Keratinocyte (primary cell): ENCODE measurements at regions not wholly inside any gene's neighbourhood (a gene's known extent, or its start where the extent isn't known, plus 50 kb on each side); places are given as distances from the start of the nearest gene placed in this dataset.

Experiments used
- DNase-seq: peaks from one replicate; pipeline ENCODE4 v3.0.0-alpha.2; 2011; ENCODE audit warnings: low read depth, missing footprints, low spot score
- FAIRE-seq: peaks from 2 replicates; lab custom pipeline; 2011; peaks lifted over from hg19 to GRCh38; lab: Jason Lieb, UNC
- H2AFZ ChIP-seq: 2 replicates; pipeline ENCODE4 v1.6.0; 2012; ENCODE audit warnings: low read length, control low read depth, inconsistent platforms; ENCODE audit not compliant: control insufficient read depth
- H3K27ac ChIP-seq: 2 replicates; pipeline ENCODE4 v1.5.1; 2011; ENCODE audit warnings: low read length; ENCODE audit not compliant: control insufficient read depth, insufficient read depth
- H3K27me3 ChIP-seq: 3 replicates; pipeline ENCODE4 v1.6.0; 2011; ENCODE audit warnings: low read length; ENCODE audit not compliant: control insufficient read depth, insufficient read depth; ENCODE audit errors: extremely low read depth
- H3K36me3 ChIP-seq, 2 experiments: 2 replicates in 1 of 2; 3 replicates in 1 of 2; pipeline ENCODE4 v1.5.1; 2011; ENCODE audit warnings: low read length in 2 of 2, mild to moderate bottlenecking in 1 of 2; ENCODE audit not compliant: control insufficient read depth in 2 of 2, insufficient read depth in 2 of 2; ENCODE audit errors: extremely low read depth in 1 of 2
- H3K4me1 ChIP-seq: 3 replicates; pipeline ENCODE4 v1.5.1; 2011; ENCODE audit warnings: low read length; ENCODE audit not compliant: control insufficient read depth, insufficient read depth; ENCODE audit errors: extremely low read depth
- H3K4me2 ChIP-seq: 3 replicates; pipeline ENCODE4 v1.6.0; 2011; ENCODE audit warnings: low read depth, low read length; ENCODE audit not compliant: control insufficient read depth, insufficient read depth; ENCODE audit errors: extremely low read depth
- H3K4me3 ChIP-seq, 3 experiments: fragments of 200-600 bp in 1 of 3; sonication (generic) in 1 of 3; 2 replicates in 2 of 3; 3 replicates in 1 of 3; pipeline ENCODE4 v1.5.1; 2011 to 2016; ENCODE audit warnings: low read length in 3 of 3, mild to moderate bottlenecking in 3 of 3, control low read depth in 2 of 3, inconsistent platforms in 1 of 3, low read depth in 1 of 3, mixed read lengths in 1 of 3, mixed run types in 1 of 3, moderate library complexity in 1 of 3; ENCODE audit not compliant: control insufficient read depth in 2 of 3, insufficient read depth in 2 of 3; ENCODE audit errors: extremely low read depth in 1 of 3
- H3K79me2 ChIP-seq: 2 replicates; pipeline ENCODE4 v1.6.0; 2012; ENCODE audit warnings: low read length; ENCODE audit not compliant: control insufficient read depth, insufficient read depth
- H3K9ac ChIP-seq: 3 replicates; pipeline ENCODE4 v1.6.0; 2011; ENCODE audit warnings: low read length; ENCODE audit not compliant: control insufficient read depth, insufficient read depth; ENCODE audit errors: extremely low read depth
- H3K9me1 ChIP-seq: 3 replicates; pipeline ENCODE4 v1.6.0; 2011; ENCODE audit warnings: low read length; ENCODE audit not compliant: control insufficient read depth, insufficient read depth; ENCODE audit errors: extremely low read depth
- H3K9me3 ChIP-seq: 2 replicates; pipeline ENCODE4 v1.5.1; 2012; ENCODE audit warnings: low read depth, low read length; ENCODE audit not compliant: control insufficient read depth
- H4K20me1 ChIP-seq: 3 replicates; pipeline ENCODE4 v1.6.0; 2011; ENCODE audit warnings: low read length; ENCODE audit not compliant: control insufficient read depth, insufficient read depth; ENCODE audit errors: extremely low read depth
- CTCF ChIP-seq, 3 experiments: IDR thresholded peaks in 1 of 3; conservative IDR thresholded peaks in 1 of 3; optimal IDR thresholded peaks in 1 of 3; 2 replicates in 2 of 3; 3 replicates in 1 of 3; pipeline versions ENCODE3 to v1.5.1; 2011; ENCODE audit warnings: low read length in 3 of 3, mild to moderate bottlenecking in 3 of 3, moderate library complexity in 2 of 3, control low read depth in 1 of 3, inconsistent platforms in 1 of 3; ENCODE audit not compliant: insufficient read depth in 2 of 3; ENCODE audit errors: extremely low read depth in 1 of 3
- EZH2 ChIP-seq: IDR thresholded peaks from one replicate; pipeline ENCODE4 v1.6.1; 2012; ENCODE audit warnings: inconsistent platforms, mild to moderate bottlenecking, low read length, moderate library complexity
- dilution Hi-C: fragments of 300-500 bp; cut with MboI; formaldehyde crosslinking; loops from one replicate; pipeline ENCODE4 v1.7.0; 2020; ENCODE audit warnings: low sequenced_read_pairs; ENCODE audit not compliant: extremely low pct_ligation_motif_present

- FAIRE-seq = no peak
These were observed 116.7 kb upstream of the TMEM106B start for GRCh38 chr7:12094365-12094921.

GRCh38 chr7:12102126-12102525 is 109.0 kb upstream of the TMEM106B start:
- dilution Hi-C loops = no loop called here
- no peak for DNase-seq
- H3K4me3 ChIP-seq = no peak overlapping the region
- FAIRE-seq = no peak
- H4K20me1 ChIP-seq = no peaks in the 10 kb centered on the region
- TF ChIP-seq CTCF (optimal IDR thresholded peaks at IDR 0.05 in 1 of 3, IDR thresholded peaks at IDR 0.05 in 1 of 3, conservative IDR thresholded peaks at IDR 0.05 in 1 of 3; ENCODE audit: extremely low read depth in 1 of 3, insufficient read depth in 2 of 3, low read length in 3 of 3) (no peak), EZH2 (no peak)
- no peaks in the 10 kb centered on the region for H3K9me3 ChIP-seq
- H3K4me2 ChIP-seq = no peak overlapping the region
- no peaks in the 10 kb centered on the region for H3K36me3 ChIP-seq
- H3K27me3 ChIP-seq = no peaks in the 10 kb centered on the region
- no peaks in the 10 kb centered on the region for H3K9me1 ChIP-seq
- H3K4me1 ChIP-seq = no peaks in the 10 kb centered on the region
- no peaks in the 10 kb centered on the region for H3K79me2 ChIP-seq
- no peak overlapping the region for H3K27ac ChIP-seq
- no peak overlapping the region for H2AFZ ChIP-seq
- H3K9ac ChIP-seq = no peak overlapping the region

More at GRCh38 chr7:12094365-12094921, 116.7 kb upstream of the TMEM106B start:
- no peak overlapping the region for H3K4me3 ChIP-seq
- no peak overlapping the region for H3K4me2 ChIP-seq
- DNase-seq = no peak
- TF ChIP-seq EZH2 (no peak), CTCF (optimal IDR thresholded peaks at IDR 0.05 in 1 of 3, IDR thresholded peaks at IDR 0.05 in 1 of 3, conservative IDR thresholded peaks at IDR 0.05 in 1 of 3; ENCODE audit: extremely low read depth in 1 of 3, insufficient read depth in 2 of 3, low read length in 3 of 3) (no peak)
- H2AFZ ChIP-seq = no peak overlapping the region
- no peaks in the 10 kb centered on the region for H3K27me3 ChIP-seq
- H3K36me3 ChIP-seq = no peaks in the 10 kb centered on the region
- no peaks in the 10 kb centered on the region for H4K20me1 ChIP-seq
- no peaks in the 10 kb centered on the region for H3K9me1 ChIP-seq
- H3K79me2 ChIP-seq = no peaks in the 10 kb centered on the region
- dilution Hi-C loops = no loop called here
- H3K9ac ChIP-seq = no peak overlapping the region
- H3K27ac ChIP-seq = no peak overlapping the region
- no peaks in the 10 kb centered on the region for H3K9me3 ChIP-seq
- H3K4me1 ChIP-seq = no peaks in the 10 kb centered on the region
